CD8-positive, alpha-beta memory T cell (primary cell): ENCODE measurements at regions not wholly inside any gene's neighbourhood (a gene's known extent, or its start where the extent isn't known, plus 50 kb on each side); places are given as distances from the start of the nearest gene placed in this dataset.

ENCODE experiments used
- CTCF ChIA-PET: fragments of 350-600 bp; sonication (Branson Sonifier 250); formaldehyde crosslinking; loops from one replicate; lab custom pipeline; 2021; ENCODE audit warnings: antibody characterized with exemption; lab: Charles Lee
- POLR2A ChIA-PET: fragments of 350-600 bp; sonication (Branson Sonifier 250); formaldehyde crosslinking; loops from one replicate; lab custom pipeline; 2021; ENCODE audit warnings: antibody characterized with exemption; lab: Charles Lee
- DNase-seq, 5 donors: peaks; one replicate each; pipeline versions ENCODE4 v3.0.0 to v3.0.0-alpha.2; 2020 to 2022; ENCODE audit warnings: mixed read lengths in 1 of 5
- H3K27ac ChIP-seq: one replicate; pipeline ENCODE4 v1.7.0; 2013; ENCODE audit warnings: low read depth, mild to moderate bottlenecking, low read length, moderate library complexity
- H3K27me3 ChIP-seq: 2 replicates; pipeline ENCODE4 v1.7.0; 2013; ENCODE audit warnings: low read length, mild to moderate bottlenecking; ENCODE audit not compliant: insufficient read depth, poor library complexity, severe bottlenecking
- H3K36me3 ChIP-seq: 2 replicates; pipeline ENCODE4 v1.7.0; 2013; ENCODE audit warnings: mild to moderate bottlenecking, low read length, moderate library complexity; ENCODE audit not compliant: insufficient read depth
- H3K4me1 ChIP-seq: 2 replicates; pipeline ENCODE4 v1.7.0; 2013; ENCODE audit warnings: mild to moderate bottlenecking, low read length, moderate library complexity; ENCODE audit not compliant: insufficient read depth
- H3K4me3 ChIP-seq: 2 replicates; pipeline ENCODE4 v1.7.0; 2013; ENCODE audit warnings: mild to moderate bottlenecking, low read length
- H3K9me3 ChIP-seq: 2 replicates; pipeline ENCODE4 v1.7.0; 2013; ENCODE audit warnings: mild to moderate bottlenecking, low read length
- H3K27ac Mint-ChIP-seq, 8 donors: one replicate each; pipeline ENCODE4 v1.8.0; 2020 to 2021; ENCODE audit warnings: mixed read lengths in 8 of 8, mild to moderate bottlenecking in 6 of 8, inconsistent platforms in 3 of 8, moderate library complexity in 3 of 8
- H3K27me3 Mint-ChIP-seq, 2 donors: one replicate each; pipeline ENCODE4 v1.8.0; 2020 to 2021; ENCODE audit warnings: mixed read lengths in 2 of 2, mild to moderate bottlenecking in 1 of 2, moderate library complexity in 1 of 2
- H3K36me3 Mint-ChIP-seq, 3 donors: one replicate each; pipeline ENCODE4 v1.8.0; 2020 to 2021; ENCODE audit warnings: mixed read lengths in 3 of 3, inconsistent platforms in 1 of 3, mild to moderate bottlenecking in 1 of 3
- H3K4me1 Mint-ChIP-seq, 3 donors: one replicate each; pipeline ENCODE4 v1.8.0; 2020 to 2021; ENCODE audit warnings: mixed read lengths in 3 of 3, inconsistent platforms in 1 of 3, mild to moderate bottlenecking in 1 of 3
- H3K4me3 Mint-ChIP-seq, 7 donors: one replicate each; pipeline ENCODE4 v1.8.0; 2020 to 2021; ENCODE audit warnings: mixed read lengths in 7 of 7, mild to moderate bottlenecking in 6 of 7, moderate library complexity in 4 of 7, inconsistent platforms in 2 of 7
- H3K9me3 Mint-ChIP-seq, 5 donors: one replicate each; pipeline ENCODE4 v1.8.0; 2020 to 2022; ENCODE audit warnings: mixed read lengths in 5 of 5, mild to moderate bottlenecking in 3 of 5, moderate library complexity in 2 of 5, inconsistent platforms in 1 of 5

DNA sequence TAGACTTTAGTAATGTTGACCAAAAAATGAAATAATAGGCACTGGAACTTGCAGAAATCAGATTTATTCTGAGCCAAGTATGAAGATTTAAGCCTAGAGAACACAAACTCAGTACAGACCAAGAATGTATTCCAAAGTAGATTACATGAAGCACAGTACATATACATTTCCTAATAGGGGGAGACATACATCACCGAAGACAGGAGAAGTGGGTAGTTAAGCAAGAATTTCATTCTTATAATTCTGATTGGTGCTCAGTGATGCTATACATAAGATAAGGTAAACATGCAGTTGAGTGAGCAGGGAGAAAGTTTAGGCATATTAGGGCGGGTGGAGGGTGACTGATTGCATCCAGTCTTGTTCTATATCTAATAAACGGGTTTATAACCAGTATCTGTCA is 2218.8 kb downstream of the PCDH9 start:
- H3K27me3 Mint-ChIP-seq, result no peaks in the 10 kb centered on the region
- H3K9me3 ChIP-seq, result no peaks in the 10 kb centered on the region
- no peak overlapping the region for H3K27ac ChIP-seq
- no peaks in the 10 kb centered on the region for H3K36me3 ChIP-seq
- H3K4me1 ChIP-seq, result no peaks in the 10 kb centered on the region
- no peaks in the 10 kb centered on the region for H3K4me1 Mint-ChIP-seq
- H3K4me3 Mint-ChIP-seq, result no peak overlapping the region
- ChIA-PET CTCF (no interaction called here), POLR2A (no interaction called here)
- H3K27me3 ChIP-seq, result no peaks in the 10 kb centered on the region
- no peak for DNase-seq
- H3K4me3 ChIP-seq, result no peak overlapping the region
- H3K9me3 Mint-ChIP-seq, result peaks cover under 1 to 36% (median 8%) of the 10 kb centered on the region in 5 donors
- no peaks in the 10 kb centered on the region for H3K36me3 Mint-ChIP-seq
- peak overlapping the region in 1 of 8 donors; percentile 6 for H3K27ac Mint-ChIP-seq

DNA sequence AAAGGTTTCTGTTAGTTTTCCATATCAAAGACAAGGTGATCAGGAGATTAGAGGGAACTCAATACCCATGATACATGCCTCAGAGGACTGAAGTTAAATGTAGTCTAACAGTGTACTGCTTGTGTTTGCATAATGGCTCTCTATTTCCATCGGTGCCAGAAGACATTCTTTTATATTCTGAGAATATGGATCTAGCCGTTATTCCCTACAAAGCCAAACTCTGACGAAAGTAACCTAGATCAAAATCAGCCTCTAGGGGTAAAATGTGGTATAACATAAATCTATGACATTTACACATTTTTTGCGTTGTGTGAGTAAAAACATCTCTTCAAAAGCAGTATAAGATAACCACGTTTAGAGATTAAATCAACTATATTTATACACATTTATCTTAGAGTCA is 2232.7 kb downstream of the PCDH9 start:
- CTCF ChIA-PET, result no interaction called here
- DNase-seq, result no peak
- Histone ChIP-seq H3K4me1 (no peaks in the 10 kb centered on the region), H3K36me3 (no peaks in the 10 kb centered on the region), H3K4me3 (no peak overlapping the region), H3K9me3 (peaks cover 4% of the 10 kb centered on the region), H3K27me3 (no peaks in the 10 kb centered on the region), H3K27ac (no peak overlapping the region)
- no peaks in the 10 kb centered on the region for H3K4me1 Mint-ChIP-seq
- H3K27ac Mint-ChIP-seq, result no peak overlapping the region
- peaks cover 2 to 38% (median 7%) of the 10 kb centered on the region in 5 donors for H3K9me3 Mint-ChIP-seq
- no peaks in the 10 kb centered on the region for H3K27me3 Mint-ChIP-seq
- POLR2A ChIA-PET, result no interaction called here
- H3K36me3 Mint-ChIP-seq, result no peaks in the 10 kb centered on the region
- H3K4me3 Mint-ChIP-seq, result no peak overlapping the region

DNA sequence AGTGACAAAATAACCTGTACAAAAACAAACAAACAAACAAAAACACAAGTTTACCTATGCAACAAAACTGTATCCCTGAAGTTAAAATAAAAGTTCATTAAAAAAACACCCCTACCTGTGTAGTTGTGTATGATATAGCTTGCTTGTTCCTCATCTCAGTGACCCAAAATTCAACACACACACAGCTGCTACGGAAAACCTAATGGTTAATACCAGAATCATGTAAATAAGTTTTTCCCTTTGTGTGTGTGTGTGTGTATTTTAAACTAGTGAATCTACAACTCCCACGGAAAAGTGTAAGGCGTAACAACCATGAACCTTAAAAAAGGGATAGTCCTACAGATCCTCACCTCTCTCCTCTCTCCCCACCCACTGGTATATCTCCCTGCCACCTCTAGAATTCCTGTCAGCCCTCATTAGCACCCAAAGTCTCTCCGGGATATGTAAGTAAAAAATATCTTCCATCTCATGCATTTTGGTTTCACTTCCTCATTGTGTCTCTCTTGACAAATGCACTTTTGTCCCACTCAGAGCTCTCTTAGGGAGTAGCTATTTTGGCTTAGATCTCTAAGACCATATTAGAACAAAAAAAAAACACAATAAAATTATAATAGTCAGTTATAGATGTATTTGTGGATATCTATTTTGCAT is 2236.5 kb downstream of the PCDH9 start:
- Histone ChIP-seq H3K36me3 (no peaks in the 10 kb centered on the region), H3K27ac (no peak overlapping the region), H3K4me3 (no peak overlapping the region), H3K9me3 (peaks cover 4% of the 10 kb centered on the region), H3K27me3 (no peaks in the 10 kb centered on the region), H3K4me1 (no peaks in the 10 kb centered on the region)
- H3K4me3 Mint-ChIP-seq, result no peak overlapping the region
- CTCF ChIA-PET, result no interaction called here
- no peaks in the 10 kb centered on the region for H3K4me1 Mint-ChIP-seq
- POLR2A ChIA-PET, result no interaction called here
- DNase-seq, result no peak
- no peak overlapping the region for H3K27ac Mint-ChIP-seq
- no peaks in the 10 kb centered on the region for H3K27me3 Mint-ChIP-seq
- H3K9me3 Mint-ChIP-seq, result peaks cover 2 to 46% (median 15%) of the 10 kb centered on the region in 5 donors
- no peaks in the 10 kb centered on the region for H3K36me3 Mint-ChIP-seq

DNA sequence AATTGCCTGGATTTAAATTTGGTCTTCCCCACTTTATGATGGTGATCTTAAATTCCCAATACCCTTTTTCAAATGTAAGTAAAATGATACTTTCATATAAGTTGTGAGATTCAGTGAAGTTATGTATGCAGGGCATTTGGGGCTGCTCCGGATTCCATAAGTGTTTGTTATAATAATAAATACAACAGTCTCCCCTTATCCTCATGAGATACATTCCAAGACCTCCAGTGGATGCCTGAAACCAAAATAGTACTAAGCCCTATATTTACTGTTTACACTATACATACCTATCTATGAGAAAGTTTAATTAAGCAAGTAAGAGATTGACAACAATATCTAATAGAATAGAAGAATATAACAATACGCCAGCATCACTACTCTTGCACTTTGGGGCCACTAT is 2237.8 kb downstream of the PCDH9 start:
- Mint-ChIP-seq H3K36me3 (no peaks in the 10 kb centered on the region), H3K27ac (peak overlapping the region in 1 of 8 donors; percentile 32), H3K4me1 (no peaks in the 10 kb centered on the region), H3K27me3 (no peaks in the 10 kb centered on the region), H3K9me3 (peaks cover 5 to 50% (median 11%) of the 10 kb centered on the region in 5 donors), H3K4me3 (no peak overlapping the region)
- H3K27me3 ChIP-seq, result no peaks in the 10 kb centered on the region
- H3K36me3 ChIP-seq, result no peaks in the 10 kb centered on the region
- H3K4me1 ChIP-seq, result no peaks in the 10 kb centered on the region
- H3K9me3 ChIP-seq, result peaks cover 3% of the 10 kb centered on the region
- no peak overlapping the region for H3K27ac ChIP-seq
- H3K4me3 ChIP-seq, result no peak overlapping the region
- CTCF ChIA-PET, result no interaction called here
- DNase-seq, result no peak
- POLR2A ChIA-PET, result no interaction called here

DNA sequence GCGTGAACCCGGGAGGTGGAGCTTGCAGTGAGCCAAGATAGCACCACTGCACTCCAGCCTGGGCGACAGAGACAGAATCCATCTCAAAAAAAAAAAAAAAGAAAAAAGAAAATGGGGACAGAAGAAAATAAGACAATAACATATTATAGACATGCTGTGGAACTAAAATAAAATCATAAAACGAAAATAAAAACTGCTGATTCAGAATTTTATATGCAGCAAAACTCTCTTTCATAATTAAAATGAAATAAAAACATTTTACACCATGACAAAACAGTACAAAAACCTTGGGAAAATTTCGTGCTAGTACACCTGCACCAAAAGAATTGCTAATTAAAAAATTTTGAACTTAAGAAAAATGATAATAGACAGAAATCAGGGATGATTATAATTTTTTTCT is 2245.1 kb downstream of the PCDH9 start:
- no peaks in the 10 kb centered on the region for H3K36me3 ChIP-seq
- Mint-ChIP-seq H3K27ac (no peak overlapping the region), H3K36me3 (peaks cover 0 to 2% (median 0%) of the 10 kb centered on the region in 3 donors), H3K9me3 (peaks cover 3 to 27% (median 10%) of the 10 kb centered on the region in 5 donors), H3K4me1 (no peaks in the 10 kb centered on the region), H3K4me3 (no peak overlapping the region), H3K27me3 (no peaks in the 10 kb centered on the region)
- no peaks in the 10 kb centered on the region for H3K4me1 ChIP-seq
- no peak for DNase-seq
- H3K27ac ChIP-seq, result no peak overlapping the region
- no peaks in the 10 kb centered on the region for H3K9me3 ChIP-seq
- no peaks in the 10 kb centered on the region for H3K27me3 ChIP-seq
- ChIA-PET POLR2A (no interaction called here), CTCF (no interaction called here)
- no peak overlapping the region for H3K4me3 ChIP-seq

DNA sequence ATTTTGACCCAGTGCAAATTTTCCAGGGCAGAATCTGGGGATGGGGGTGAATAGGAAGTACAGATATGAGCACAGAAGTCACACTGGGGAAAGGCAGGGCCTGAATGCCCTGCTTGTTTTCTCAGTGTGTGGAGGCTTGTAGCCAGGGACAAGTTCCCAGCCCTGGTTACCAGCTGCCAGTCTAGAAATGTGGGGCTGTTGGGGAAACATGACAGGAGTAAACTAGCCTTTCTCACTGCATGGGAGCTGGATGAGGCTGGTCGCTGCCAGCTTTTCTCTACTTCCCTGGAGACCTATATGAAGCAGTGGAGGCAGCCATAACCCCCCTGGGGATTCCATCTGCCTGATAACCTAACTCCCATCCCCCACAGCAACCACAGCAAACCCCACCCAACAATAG is 2267.7 kb downstream of the PCDH9 start:
- no peaks in the 10 kb centered on the region for H3K27me3 ChIP-seq
- no peak overlapping the region for H3K4me3 Mint-ChIP-seq
- no peaks in the 10 kb centered on the region for H3K36me3 ChIP-seq
- no peak overlapping the region for H3K4me3 ChIP-seq
- no peaks in the 10 kb centered on the region for H3K27me3 Mint-ChIP-seq
- no peaks in the 10 kb centered on the region for H3K4me1 ChIP-seq
- H3K9me3 ChIP-seq, result no peaks in the 10 kb centered on the region
- no peak for DNase-seq
- no peak overlapping the region for H3K27ac Mint-ChIP-seq
- no peaks in the 10 kb centered on the region for H3K36me3 Mint-ChIP-seq
- H3K27ac ChIP-seq, result no peak overlapping the region
- no peaks in the 10 kb centered on the region for H3K4me1 Mint-ChIP-seq
- peaks cover 0 to 35% (median 13%) of the 10 kb centered on the region in 5 donors for H3K9me3 Mint-ChIP-seq
- ChIA-PET POLR2A (no interaction called here), CTCF (no interaction called here)

DNA sequence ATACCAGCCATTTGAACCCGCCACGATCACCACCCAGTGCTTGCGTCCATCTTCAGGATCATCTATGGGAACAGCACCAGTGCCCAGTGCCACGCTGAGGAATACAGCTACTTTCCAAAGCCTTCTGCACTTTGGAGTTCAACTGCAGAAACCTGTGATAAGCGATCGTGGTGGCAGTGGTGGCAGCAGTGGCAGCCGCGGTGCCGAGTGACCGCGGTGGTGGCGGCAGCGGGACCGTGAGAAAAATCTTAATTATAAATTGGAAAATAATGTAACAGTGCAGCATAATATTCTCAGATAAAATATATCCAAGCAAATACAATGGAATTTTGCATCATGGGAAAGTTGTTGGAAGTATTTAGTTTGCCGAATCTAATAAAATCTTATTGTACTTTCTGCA is 2270.9 kb downstream of the PCDH9 start:
- Histone ChIP-seq H3K27me3 (no peaks in the 10 kb centered on the region), H3K4me3 (no peak overlapping the region), H3K4me1 (no peaks in the 10 kb centered on the region), H3K27ac (no peak overlapping the region), H3K9me3 (no peaks in the 10 kb centered on the region), H3K36me3 (no peaks in the 10 kb centered on the region)
- Mint-ChIP-seq H3K9me3 (peaks cover 0 to 30% (median 11%) of the 10 kb centered on the region in 5 donors), H3K27me3 (no peaks in the 10 kb centered on the region), H3K36me3 (no peaks in the 10 kb centered on the region), H3K4me3 (no peak overlapping the region), H3K4me1 (no peaks in the 10 kb centered on the region), H3K27ac (no peak overlapping the region)
- POLR2A ChIA-PET, result no interaction called here
- DNase-seq, result no peak
- CTCF ChIA-PET, result no interaction called here

DNA sequence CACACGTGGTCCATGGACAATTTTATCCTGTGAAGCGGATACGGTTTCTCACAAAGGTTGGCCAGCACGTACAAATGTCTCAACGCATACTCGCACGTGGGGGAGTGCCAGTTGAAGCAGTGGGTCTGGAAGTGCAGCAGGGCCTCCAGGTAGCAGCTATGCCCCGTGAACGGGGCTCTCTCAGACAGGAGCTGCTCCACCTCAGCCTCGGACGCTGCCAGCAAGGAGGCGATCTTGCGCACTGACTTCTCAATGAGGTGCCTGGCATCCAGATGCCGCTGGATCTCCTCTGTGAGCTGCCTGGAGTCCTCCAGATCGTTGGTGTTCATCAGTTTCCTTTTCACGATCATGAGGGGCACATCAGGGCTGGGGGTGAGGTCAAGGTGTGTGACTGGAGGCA is 2272.0 kb downstream of the PCDH9 start:
- CTCF ChIA-PET, result no interaction called here
- H3K36me3 Mint-ChIP-seq, result no peaks in the 10 kb centered on the region

More for the DNA sequence above, 2272.0 kb downstream of the PCDH9 start:
- no peak overlapping the region for H3K4me3 Mint-ChIP-seq
- Histone ChIP-seq H3K27ac (no peak overlapping the region), H3K9me3 (no peaks in the 10 kb centered on the region), H3K27me3 (no peaks in the 10 kb centered on the region), H3K36me3 (no peaks in the 10 kb centered on the region), H3K4me3 (no peak overlapping the region), H3K4me1 (no peaks in the 10 kb centered on the region)
- DNase-seq, result no peak
- H3K4me1 Mint-ChIP-seq, result no peaks in the 10 kb centered on the region
- POLR2A ChIA-PET, result no interaction called here
- peaks cover 3 to 25% (median 4%) of the 10 kb centered on the region in 5 donors for H3K9me3 Mint-ChIP-seq
- no peaks in the 10 kb centered on the region for H3K27me3 Mint-ChIP-seq
- no peak overlapping the region for H3K27ac Mint-ChIP-seq
